ENCODE measurements at regions not wholly inside any gene's neighbourhood (a gene's known extent, or its start where the extent isn't known, plus 50 kb on each side); places are given as distances from the start of the nearest gene placed in this dataset.

- DNase-seq (ENCODE audit: low read depth), result no peak
These were observed 81.7 kb upstream of the MAFB start for GRCh38 chr20:40770564-40771307.

- DNase-seq (ENCODE audit: low read depth), result no peak
These were observed 82.2 kb upstream of the MAFB start for GRCh38 chr20:40771308-40771610.

- DNase-seq (ENCODE audit: low read depth), result no peak
These were observed 82.9 kb upstream of the MAFB start for GRCh38 chr20:40771848-40772511.

- DNase-seq (ENCODE audit: low read depth), result no peak
These were observed 84.3 kb upstream of the MAFB start for GRCh38 chr20:40773376-40773775.

- DNase-seq (ENCODE audit: low read depth), result no peak
These were observed 85.2 kb upstream of the MAFB start for GRCh38 chr20:40774252-40774651.

- no peak for DNase-seq (ENCODE audit: low read depth)
These were observed 86.6 kb upstream of the MAFB start for GRCh38 chr20:40775561-40776146.

GRCh38 chr20:40776466-40777457 is 87.7 kb upstream of the MAFB start:
- no peak for DNase-seq (ENCODE audit: low read depth)

- no peak for DNase-seq (ENCODE audit: low read depth)
These were observed 88.6 kb upstream of the MAFB start for GRCh38 chr20:40777653-40778052.

- DNase-seq (ENCODE audit: low read depth), result no peak
These were observed 90.0 kb upstream of the MAFB start for GRCh38 chr20:40778894-40779496.

- DNase-seq (ENCODE audit: low read depth), result no peak
These were observed 92.4 kb upstream of the MAFB start for GRCh38 chr20:40781327-40782042.

GRCh38 chr20:40782043-40782368 is 93.0 kb upstream of the MAFB start:
- no peak for DNase-seq (ENCODE audit: low read depth)

- DNase-seq (ENCODE audit: low read depth), result no peak
These were observed 96.3 kb upstream of the MAFB start for GRCh38 chr20:40785346-40785745.

GRCh38 chr20:40786336-40786735 is 97.3 kb upstream of the MAFB start:
- DNase-seq (ENCODE audit: low read depth), result no peak

GRCh38 chr20:40787941-40788340 is 98.9 kb upstream of the MAFB start:
- no peak for DNase-seq (ENCODE audit: low read depth)

- DNase-seq (ENCODE audit: low read depth), result no peak
These were observed 108.4 kb upstream of the MAFB start for GRCh38 chr20:40797425-40797824.

GRCh38 chr20:40798066-40798465 is 109.0 kb upstream of the MAFB start:
- DNase-seq (ENCODE audit: low read depth), result no peak

- no peak for DNase-seq (ENCODE audit: low read depth)
These were observed 113.8 kb upstream of the MAFB start for GRCh38 chr20:40802886-40803285.

GRCh38 chr20:40803381-40803780 is 114.3 kb upstream of the MAFB start:
- DNase-seq (ENCODE audit: low read depth), result no peak

- no peak for DNase-seq (ENCODE audit: low read depth)
These were observed 116.6 kb upstream of the MAFB start for GRCh38 chr20:40805592-40805991.

- no peak for DNase-seq (ENCODE audit: low read depth)
These were observed 118.1 kb upstream of the MAFB start for GRCh38 chr20:40806929-40807820.

GRCh38 chr20:40807821-40808170 is 118.8 kb upstream of the MAFB start:
- no peak for DNase-seq (ENCODE audit: low read depth)

Data from stimulated activated CD8-positive, alpha-beta memory T cell treated with anti-CD3 and anti-CD28 coated beads, Interleukin-12 subunit alpha, Interleukin-12 subunit beta, amount 100 ng/mL, for 1 hour (primary cell).